ENCODE measurements at regions not wholly inside any gene's neighbourhood (a gene's known extent, or its start where the extent isn't known, plus 50 kb on each side); places are given as distances from the start of the nearest gene placed in this dataset.

DNA sequence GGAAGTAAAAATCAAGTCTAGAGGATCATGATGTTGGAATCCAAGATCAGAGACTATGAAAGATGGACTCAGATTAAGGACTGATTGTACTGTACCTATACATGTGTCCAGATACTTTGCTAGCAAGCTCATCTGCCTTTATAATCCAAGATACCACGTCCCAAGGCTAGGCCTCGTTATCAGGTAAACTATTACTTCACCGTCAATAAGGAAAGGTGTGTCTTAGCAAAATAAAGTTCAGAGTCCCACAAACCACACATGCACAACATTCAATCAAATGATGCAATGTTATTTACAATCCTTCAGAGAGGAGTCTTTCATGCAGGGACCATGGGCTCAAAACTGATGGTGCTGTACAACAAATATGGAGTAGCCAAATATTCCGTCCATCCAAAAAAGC, 1092.9 kb downstream of the IGSF11 start:
- no peaks in the 10 kb centered on the region for H3K36me3 ChIP-seq

DNA sequence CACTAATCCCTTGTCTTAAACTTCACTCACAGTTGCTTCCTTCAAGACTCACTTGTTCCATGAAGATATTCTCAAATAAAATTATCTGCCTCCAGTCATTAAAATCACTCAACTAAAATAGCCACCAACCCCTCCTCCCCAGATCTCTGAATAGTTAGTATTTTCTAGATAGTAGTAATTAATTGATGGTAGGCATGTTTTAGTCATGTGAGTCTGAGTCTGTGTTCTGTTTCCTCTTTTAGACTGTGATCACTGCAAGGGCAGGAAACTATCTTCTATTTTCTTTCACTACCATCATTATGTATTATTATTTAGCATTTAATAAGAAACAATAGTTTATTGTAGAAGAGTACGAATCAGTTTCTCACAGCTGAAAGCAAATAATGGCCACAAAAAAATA, 1080.5 kb downstream of the IGSF11 start:
- no peak for TF ChIP-seq POLR2A (IDR thresholded peaks at IDR 0.05)
- TF ChIP-seq, protein P1, sequence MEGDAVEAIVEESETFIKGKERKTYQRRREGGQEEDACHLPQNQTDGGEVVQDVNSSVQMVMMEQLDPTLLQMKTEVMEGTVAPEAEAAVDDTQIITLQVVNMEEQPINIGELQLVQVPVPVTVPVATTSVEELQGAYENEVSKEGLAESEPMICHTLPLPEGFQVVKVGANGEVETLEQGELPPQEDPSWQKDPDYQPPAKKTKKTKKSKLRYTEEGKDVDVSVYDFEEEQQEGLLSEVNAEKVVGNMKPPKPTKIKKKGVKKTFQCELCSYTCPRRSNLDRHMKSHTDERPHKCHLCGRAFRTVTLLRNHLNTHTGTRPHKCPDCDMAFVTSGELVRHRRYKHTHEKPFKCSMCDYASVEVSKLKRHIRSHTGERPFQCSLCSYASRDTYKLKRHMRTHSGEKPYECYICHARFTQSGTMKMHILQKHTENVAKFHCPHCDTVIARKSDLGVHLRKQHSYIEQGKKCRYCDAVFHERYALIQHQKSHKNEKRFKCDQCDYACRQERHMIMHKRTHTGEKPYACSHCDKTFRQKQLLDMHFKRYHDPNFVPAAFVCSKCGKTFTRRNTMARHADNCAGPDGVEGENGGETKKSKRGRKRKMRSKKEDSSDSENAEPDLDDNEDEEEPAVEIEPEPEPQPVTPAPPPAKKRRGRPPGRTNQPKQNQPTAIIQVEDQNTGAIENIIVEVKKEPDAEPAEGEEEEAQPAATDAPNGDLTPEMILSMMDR (IDR thresholded peaks at IDR 0.05) = no peak
- no peak for ATAC-seq
- no peaks in the 10 kb centered on the region for H3K36me3 ChIP-seq
- H3K27me3 ChIP-seq = no peaks in the 10 kb centered on the region
- no peaks in the 10 kb centered on the region for H3K9me3 ChIP-seq
- intact Hi-C loops (cut with DNase I) = no loop called here
- WGBS (ENCODE audit: insufficient coverage, low coverage, low lambda C conversion rate, missing lambda C conversion rate) = 68% methylated on average over 1 of the region's 1 CpG
- H3K27ac ChIP-seq = no peak overlapping the region
- no peaks in the 10 kb centered on the region for H3K4me1 ChIP-seq
- H3K4me3 ChIP-seq = no peak overlapping the region
- DNase-seq = no peak

More for the DNA sequence above, 1092.9 kb downstream of the IGSF11 start:
- intact Hi-C loops (cut with DNase I) = no loop called here
- ATAC-seq (no peak), DNase-seq (no peak)
- H3K27me3 ChIP-seq = no peaks in the 10 kb centered on the region
- H3K4me1 ChIP-seq = no peaks in the 10 kb centered on the region
- WGBS (ENCODE audit: insufficient coverage, low coverage, low lambda C conversion rate, missing lambda C conversion rate) = 43% methylated on average over 4 of the region's 4 CpGs
- TF ChIP-seq, protein P1 (IDR thresholded peaks at IDR 0.05) = no peak
- TF ChIP-seq POLR2A (IDR thresholded peaks at IDR 0.05) = no peak
- no peak overlapping the region for H3K27ac ChIP-seq
- no peaks in the 10 kb centered on the region for H3K9me3 ChIP-seq
- no peak overlapping the region for H3K4me3 ChIP-seq

DNA sequence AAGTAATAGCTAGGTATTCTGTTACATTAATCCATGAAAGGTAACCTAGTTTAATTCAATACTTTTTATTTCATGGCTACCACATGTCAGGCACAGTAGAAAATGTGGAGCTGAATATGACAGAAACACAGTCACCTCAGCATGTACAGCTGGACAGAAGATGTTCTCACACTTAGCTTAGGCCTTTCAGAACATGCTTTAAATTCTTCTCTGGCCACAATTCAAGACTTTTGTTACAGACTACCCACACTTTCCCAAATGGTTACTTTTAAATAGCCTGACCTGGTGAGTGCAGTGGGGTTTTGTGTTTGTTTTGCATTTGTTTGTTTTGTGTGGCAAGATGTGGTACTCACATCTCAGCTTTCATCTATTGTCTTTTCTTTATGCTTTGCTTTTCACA, 1079.5 kb downstream of the IGSF11 start:
- H3K36me3 ChIP-seq = no peaks in the 10 kb centered on the region
- DNase-seq = no peak
- H3K9me3 ChIP-seq = no peaks in the 10 kb centered on the region
- no peaks in the 10 kb centered on the region for H3K27me3 ChIP-seq
- no peak overlapping the region for H3K4me3 ChIP-seq
- intact Hi-C loops (cut with DNase I) = no loop called here
- H3K27ac ChIP-seq = no peak overlapping the region
- no peaks in the 10 kb centered on the region for H3K4me1 ChIP-seq
- no peak for ATAC-seq
- TF ChIP-seq, protein P1 (IDR thresholded peaks at IDR 0.05) = no peak
- TF ChIP-seq POLR2A (IDR thresholded peaks at IDR 0.05) = no peak

DNA sequence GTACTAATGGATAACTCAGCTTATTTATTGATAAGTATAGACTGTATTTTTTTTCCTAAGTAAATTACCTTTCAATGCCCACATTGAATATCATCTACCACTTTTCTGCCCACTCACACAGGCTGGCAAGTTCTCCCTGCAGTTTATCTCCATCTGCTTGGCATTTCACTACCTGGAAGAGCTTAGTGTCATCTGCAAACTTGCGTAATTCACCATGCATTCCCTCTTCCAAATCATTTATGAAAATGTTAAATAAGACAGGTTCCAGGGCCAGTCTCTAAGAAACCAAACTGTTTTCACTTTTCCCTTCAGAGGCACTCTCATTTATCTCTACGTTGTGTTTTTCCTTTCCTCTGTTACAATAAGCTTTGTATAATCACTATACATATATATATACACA, 1076.6 kb downstream of the IGSF11 start:
- Histone ChIP-seq H3K36me3 (no peaks in the 10 kb centered on the region), H3K9me3 (no peaks in the 10 kb centered on the region), H3K27me3 (no peaks in the 10 kb centered on the region), H3K27ac (no peak overlapping the region), H3K4me1 (no peaks in the 10 kb centered on the region), H3K4me3 (no peak overlapping the region)
- DNase-seq = no peak
- ATAC-seq = no peak
- TF ChIP-seq, protein P1 (IDR thresholded peaks at IDR 0.05) = no peak
- no peak for TF ChIP-seq POLR2A (IDR thresholded peaks at IDR 0.05)
- WGBS (ENCODE audit: insufficient coverage, low coverage, low lambda C conversion rate, missing lambda C conversion rate) = 45% methylated on average over 2 of the region's 2 CpGs
- intact Hi-C loops (cut with DNase I) = no loop called here

DNA sequence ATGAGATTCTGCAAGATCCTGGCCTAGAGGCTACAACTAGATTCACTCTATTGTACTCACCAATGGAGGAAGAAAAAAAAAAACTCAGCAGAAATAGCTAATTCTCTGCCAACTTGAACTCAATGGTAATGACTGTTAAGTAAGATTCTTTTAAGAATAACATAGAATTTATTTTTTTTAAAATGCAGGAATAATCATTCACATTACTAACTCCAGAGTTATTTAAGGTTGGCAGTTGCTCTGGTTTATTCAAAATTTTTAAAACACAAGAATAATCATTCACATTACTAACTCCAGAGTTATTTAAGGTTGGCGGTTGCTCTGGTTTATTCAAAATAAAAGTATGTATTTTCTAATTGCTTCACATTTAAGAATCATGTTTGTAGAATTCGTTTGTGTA, 1071.9 kb downstream of the IGSF11 start:
- 16% methylated on average over 2 of the region's 2 CpGs for WGBS (ENCODE audit: insufficient coverage, low coverage, low lambda C conversion rate, missing lambda C conversion rate)
- no peaks in the 10 kb centered on the region for H3K27me3 ChIP-seq
- no peak overlapping the region for H3K27ac ChIP-seq
- H3K4me3 ChIP-seq = no peak overlapping the region
- H3K4me1 ChIP-seq = no peaks in the 10 kb centered on the region
- intact Hi-C loops (cut with DNase I) = no loop called here
- DNase-seq (no peak), ATAC-seq (no peak)
- H3K9me3 ChIP-seq = no peaks in the 10 kb centered on the region
- TF ChIP-seq, protein P1 (IDR thresholded peaks at IDR 0.05) = no peak
- TF ChIP-seq POLR2A (IDR thresholded peaks at IDR 0.05) = no peak
- H3K36me3 ChIP-seq = no peaks in the 10 kb centered on the region

Measured in right lobe of liver (tissue), 6 donors.